NCI-H82 treated with DMSO at 0.1 percent for 48 hours (cell line): ENCODE measurements at regions not wholly inside any gene's neighbourhood (a gene's known extent, or its start where the extent isn't known, plus 50 kb on each side); places are given as distances from the start of the nearest gene placed in this dataset.

Source experiments
- DNase-seq: peaks from one replicate; lab custom pipeline; 2025; ENCODE audit not compliant: unreplicated experiment; lab: John Stamatoyannopoulos, UW

- DNase-seq = no peak
Observed at GRCh38 chr4:57916479-57916878, 806.3 kb upstream of the IGFBP7 start.

GRCh38 chr4:57911203-57911602 lies 801.0 kb upstream of the IGFBP7 start:
- DNase-seq = no peak

- no peak for DNase-seq
Observed at GRCh38 chr4:57910151-57910550, 800.0 kb upstream of the IGFBP7 start.

GRCh38 chr4:57905965-57906364 lies 795.8 kb upstream of the IGFBP7 start:
- DNase-seq = no peak

GRCh38 chr4:57877047-57877458 lies 766.9 kb upstream of the IGFBP7 start:
- no peak for DNase-seq

- DNase-seq = no peak
Observed at GRCh38 chr4:57875829-57876392, 765.7 kb upstream of the IGFBP7 start.

- DNase-seq = no peak
Observed at GRCh38 chr4:57866468-57867171, 756.4 kb upstream of the IGFBP7 start.

GRCh38 chr4:57865264-57865663 lies 755.1 kb upstream of the IGFBP7 start:
- DNase-seq = no peak

GRCh38 chr4:57854748-57855147 lies 744.6 kb upstream of the IGFBP7 start:
- DNase-seq = no peak

- no peak for DNase-seq
Observed at GRCh38 chr4:57850141-57850540, 740.0 kb upstream of the IGFBP7 start.

GRCh38 chr4:57832083-57832482 lies 721.9 kb upstream of the IGFBP7 start:
- DNase-seq = no peak

- no peak for DNase-seq
Observed at GRCh38 chr4:57789666-57790065, 679.5 kb upstream of the IGFBP7 start.

- no peak for DNase-seq
Observed at GRCh38 chr4:57777876-57778275, 667.7 kb upstream of the IGFBP7 start.

GRCh38 chr4:57774681-57775080 lies 664.5 kb upstream of the IGFBP7 start:
- DNase-seq = no peak

GRCh38 chr4:57774171-57774570 lies 664.0 kb upstream of the IGFBP7 start:
- DNase-seq = no peak

GRCh38 chr4:57766341-57766740 lies 656.2 kb upstream of the IGFBP7 start:
- no peak for DNase-seq

- no peak for DNase-seq
Observed at GRCh38 chr4:57764856-57765255, 654.7 kb upstream of the IGFBP7 start.

- DNase-seq = no peak
Observed at GRCh38 chr4:57763070-57763469, 652.9 kb upstream of the IGFBP7 start.

- DNase-seq = no peak
Observed at GRCh38 chr4:57740625-57741190, 630.5 kb upstream of the IGFBP7 start.

GRCh38 chr4:57736781-57737180 lies 626.6 kb upstream of the IGFBP7 start:
- no peak for DNase-seq

- no peak for DNase-seq
Observed at GRCh38 chr4:57734104-57734670, 624.0 kb upstream of the IGFBP7 start.
